Neural progenitor cell (in vitro differentiated cells): ENCODE measurements at regions not wholly inside any gene's neighbourhood (a gene's known extent, or its start where the extent isn't known, plus 50 kb on each side); places are given as distances from the start of the nearest gene placed in this dataset.

ENCODE experiments used
- DNase-seq: peaks from one replicate; pipeline ENCODE4 v3.0.0-alpha.2; 2016; ENCODE audit warnings: low spot score
- H2AFZ ChIP-seq: fragments of 200-600 bp; sonication (generic); replicated peaks from 2 replicates; pipeline ENCODE4 v1.6.1; 2016; ENCODE audit warnings: antibody characterized with exemption
- H3F3A ChIP-seq: fragments of 200-600 bp; sonication (generic); 2 replicates; pipeline ENCODE4 v1.6.1; 2016; ENCODE audit warnings: antibody characterized with exemption, low read depth
- H3K27ac ChIP-seq: fragments of 200-600 bp; sonication (generic); 2 replicates; pipeline ENCODE4 v1.5.1; 2016; ENCODE audit warnings: mild to moderate bottlenecking
- H3K27me3 ChIP-seq: fragments of 200-600 bp; sonication (generic); 2 replicates; pipeline ENCODE4 v1.6.1; 2016; ENCODE audit warnings: mild to moderate bottlenecking, moderate library complexity
- H3K36me3 ChIP-seq: fragments of 200-600 bp; sonication (generic); 2 replicates; pipeline ENCODE4 v1.5.1; 2016
- H3K4me1 ChIP-seq: fragments of 200-600 bp; sonication (generic); 2 replicates; pipeline ENCODE4 v1.6.1; 2016; ENCODE audit warnings: mixed run types
- H3K4me2 ChIP-seq: fragments of 200-600 bp; sonication (generic); 2 replicates; pipeline ENCODE4 v1.6.1; 2016
- H3K4me3 ChIP-seq: fragments of 200-600 bp; sonication (generic); 2 replicates; pipeline ENCODE4 v1.5.1; 2016
- H3K79me2 ChIP-seq: fragments of 200-600 bp; sonication (generic); 2 replicates; pipeline ENCODE4 v1.6.1; 2016; ENCODE audit warnings: low read depth
- H3K9ac ChIP-seq: fragments of 200-600 bp; sonication (generic); 2 replicates; pipeline ENCODE4 v1.6.1; 2016
- H3K9me3 ChIP-seq: fragments of 200-600 bp; sonication (generic); 2 replicates; pipeline ENCODE4 v1.5.1; 2016; ENCODE audit warnings: low read depth
- H4K20me1 ChIP-seq: fragments of 200-600 bp; sonication (generic); 2 replicates; pipeline ENCODE4 v1.6.1; 2016; ENCODE audit warnings: low read depth
- H3K27ac Mint-ChIP-seq: 3 replicates; pipeline ENCODE4 v1.8.0; 2021; ENCODE audit warnings: mixed read lengths
- H3K27me3 Mint-ChIP-seq: 2 replicates; pipeline ENCODE4 v1.8.0; 2022; ENCODE audit warnings: low read depth, mild to moderate bottlenecking, inconsistent platforms, moderate library complexity, mixed read lengths; ENCODE audit not compliant: insufficient read depth
- H3K36me3 Mint-ChIP-seq: 3 replicates; pipeline ENCODE4 v1.8.0; 2021; ENCODE audit warnings: mixed read lengths
- H3K4me1 Mint-ChIP-seq: 3 replicates; pipeline ENCODE4 v1.8.0; 2021; ENCODE audit warnings: mixed read lengths
- H3K4me3 Mint-ChIP-seq: 3 replicates; pipeline ENCODE4 v1.8.0; 2021; ENCODE audit warnings: mild to moderate bottlenecking, moderate library complexity, mixed read lengths
- H3K9me3 Mint-ChIP-seq: 3 replicates; pipeline ENCODE4 v1.8.0; 2020; ENCODE audit warnings: mixed read lengths
- EZH2 ChIP-seq: fragments of 200-600 bp; sonication (generic); IDR thresholded peaks from 2 replicates; pipeline ENCODE4 v1.6.1; 2017; ENCODE audit warnings: antibody characterized with exemption, mild to moderate bottlenecking, moderate library complexity
- EZH2phosphoT487 ChIP-seq: fragments of 200-600 bp; sonication (generic); IDR thresholded peaks from 2 replicates; pipeline ENCODE4 v1.6.1; 2017; ENCODE audit warnings: antibody characterized with exemption
- TF ChIP-seq, protein P1 (sequence below): fragments of 200-600 bp; sonication (generic); IDR thresholded peaks from 2 replicates; pipeline ENCODE4 v1.5.1; 2017; ENCODE audit warnings: antibody characterized with exemption, mild to moderate bottlenecking

DNA sequence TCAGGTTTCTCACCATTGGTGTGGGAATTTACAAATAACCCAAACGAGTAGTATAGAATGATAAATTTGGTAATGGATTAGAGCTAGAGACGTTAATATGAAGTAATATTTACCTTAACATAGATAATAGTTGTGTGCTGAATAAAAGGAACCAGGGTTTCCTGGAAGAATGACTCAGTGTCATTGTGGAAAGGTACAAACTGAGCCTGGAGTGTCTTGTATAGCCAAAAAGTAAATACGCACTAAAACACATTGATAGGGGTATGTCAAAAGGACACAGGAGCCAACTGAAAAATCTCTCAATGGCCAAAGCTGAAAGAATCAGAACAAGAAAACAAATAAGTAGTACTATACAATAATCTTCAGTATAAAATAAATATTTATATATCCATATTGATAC, 363.5 kb downstream of the SLCO4C1 start:
- Histone ChIP-seq H3K9me3 (no peaks in the 10 kb centered on the region), H3K27me3 (no peaks in the 10 kb centered on the region), H3K79me2 (no peaks in the 10 kb centered on the region), H3K4me3 (no peak overlapping the region), H4K20me1 (no peaks in the 10 kb centered on the region), H3K27ac (no peak overlapping the region), H3K4me2 (no peak overlapping the region), H3K9ac (no peak overlapping the region), H3K4me1 (no peaks in the 10 kb centered on the region), H3K36me3 (no peaks in the 10 kb centered on the region), H2AFZ (no peak overlapping the region), H3F3A (no peaks in the 10 kb centered on the region)
- H3K36me3 Mint-ChIP-seq: no peaks in the 10 kb centered on the region
- no peak overlapping the region for H3K27ac Mint-ChIP-seq
- DNase-seq: no peak
- no peak overlapping the region for H3K4me3 Mint-ChIP-seq
- TF ChIP-seq EZH2: no peak
- no peak for TF ChIP-seq EZH2phosphoT487
- TF ChIP-seq, protein P1, sequence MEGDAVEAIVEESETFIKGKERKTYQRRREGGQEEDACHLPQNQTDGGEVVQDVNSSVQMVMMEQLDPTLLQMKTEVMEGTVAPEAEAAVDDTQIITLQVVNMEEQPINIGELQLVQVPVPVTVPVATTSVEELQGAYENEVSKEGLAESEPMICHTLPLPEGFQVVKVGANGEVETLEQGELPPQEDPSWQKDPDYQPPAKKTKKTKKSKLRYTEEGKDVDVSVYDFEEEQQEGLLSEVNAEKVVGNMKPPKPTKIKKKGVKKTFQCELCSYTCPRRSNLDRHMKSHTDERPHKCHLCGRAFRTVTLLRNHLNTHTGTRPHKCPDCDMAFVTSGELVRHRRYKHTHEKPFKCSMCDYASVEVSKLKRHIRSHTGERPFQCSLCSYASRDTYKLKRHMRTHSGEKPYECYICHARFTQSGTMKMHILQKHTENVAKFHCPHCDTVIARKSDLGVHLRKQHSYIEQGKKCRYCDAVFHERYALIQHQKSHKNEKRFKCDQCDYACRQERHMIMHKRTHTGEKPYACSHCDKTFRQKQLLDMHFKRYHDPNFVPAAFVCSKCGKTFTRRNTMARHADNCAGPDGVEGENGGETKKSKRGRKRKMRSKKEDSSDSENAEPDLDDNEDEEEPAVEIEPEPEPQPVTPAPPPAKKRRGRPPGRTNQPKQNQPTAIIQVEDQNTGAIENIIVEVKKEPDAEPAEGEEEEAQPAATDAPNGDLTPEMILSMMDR: no peak
- no peaks in the 10 kb centered on the region for H3K9me3 Mint-ChIP-seq
- no peaks in the 10 kb centered on the region for H3K4me1 Mint-ChIP-seq
- H3K27me3 Mint-ChIP-seq: no peaks in the 10 kb centered on the region

DNA sequence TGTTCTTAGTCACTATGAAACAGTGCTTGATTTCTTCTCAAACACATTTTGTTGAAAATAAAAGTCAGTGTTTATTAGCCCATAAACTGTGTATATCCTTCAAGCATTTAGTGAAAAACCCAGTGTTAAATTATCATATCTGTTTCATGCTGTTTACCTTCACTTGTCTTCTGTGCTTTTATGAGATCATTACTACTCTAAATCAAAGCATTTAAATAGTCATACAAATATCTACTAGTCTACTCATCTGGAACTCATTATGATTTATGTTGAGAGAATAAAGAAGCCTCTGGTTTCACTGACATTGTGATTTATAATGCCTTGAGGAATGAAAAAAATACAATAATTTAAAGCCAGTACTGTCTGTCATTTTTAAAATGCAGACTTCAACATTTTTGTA, 366.5 kb downstream of the SLCO4C1 start:
- H3K27ac Mint-ChIP-seq: no peak overlapping the region
- H3K4me3 Mint-ChIP-seq: no peak overlapping the region
- TF ChIP-seq EZH2: no peak

DNA sequence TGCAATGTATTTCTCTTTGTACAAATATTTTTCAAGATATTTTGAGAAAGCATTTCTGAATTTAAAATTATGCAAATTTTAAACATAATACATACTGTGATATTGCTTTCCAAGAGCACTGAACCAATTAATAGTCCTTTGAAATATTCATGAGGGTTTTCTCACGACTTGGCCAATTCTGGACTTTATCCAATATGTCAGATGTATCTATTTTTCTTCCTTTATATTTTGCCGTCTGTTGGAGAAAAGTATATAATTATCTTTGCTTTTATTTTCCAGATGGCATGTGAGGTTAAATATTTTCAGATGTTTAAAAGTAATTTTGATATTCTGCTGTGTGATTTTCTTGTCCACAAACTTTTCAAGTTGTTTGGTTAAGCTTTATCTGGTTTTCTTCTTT, 378.9 kb downstream of the SLCO4C1 start:
- no peaks in the 10 kb centered on the region for H3K9me3 ChIP-seq
- Mint-ChIP-seq H3K36me3 (no peaks in the 10 kb centered on the region), H3K4me3 (no peak overlapping the region), H3K27me3 (no peaks in the 10 kb centered on the region), H3K27ac (no peak overlapping the region), H3K4me1 (peaks cover 7% of the 10 kb centered on the region), H3K9me3 (peaks cover 2% of the 10 kb centered on the region)
- H3K4me1 ChIP-seq: no peaks in the 10 kb centered on the region
- DNase-seq: no peak
- H3K36me3 ChIP-seq: no peaks in the 10 kb centered on the region
- no peaks in the 10 kb centered on the region for H4K20me1 ChIP-seq
- no peaks in the 10 kb centered on the region for H3F3A ChIP-seq
- H3K9ac ChIP-seq: no peak overlapping the region
- no peak for TF ChIP-seq EZH2
- TF ChIP-seq, protein P1: no peak
- TF ChIP-seq EZH2phosphoT487: no peak
- no peak overlapping the region for H2AFZ ChIP-seq
- no peak overlapping the region for H3K4me2 ChIP-seq
- H3K4me3 ChIP-seq: no peak overlapping the region
- no peaks in the 10 kb centered on the region for H3K79me2 ChIP-seq
- H3K27me3 ChIP-seq: no peaks in the 10 kb centered on the region
- H3K27ac ChIP-seq: no peak overlapping the region

More for the DNA sequence above, 366.5 kb downstream of the SLCO4C1 start:
- Histone ChIP-seq H3K4me3 (no peak overlapping the region), H2AFZ (no peak overlapping the region), H3K79me2 (no peaks in the 10 kb centered on the region), H3K9ac (no peak overlapping the region), H3F3A (no peaks in the 10 kb centered on the region), H3K27me3 (no peaks in the 10 kb centered on the region), H3K36me3 (no peaks in the 10 kb centered on the region), H4K20me1 (no peaks in the 10 kb centered on the region), H3K4me1 (no peaks in the 10 kb centered on the region), H3K27ac (no peak overlapping the region), H3K9me3 (no peaks in the 10 kb centered on the region), H3K4me2 (no peak overlapping the region)
- Mint-ChIP-seq H3K27me3 (no peaks in the 10 kb centered on the region), H3K36me3 (no peaks in the 10 kb centered on the region), H3K4me1 (no peaks in the 10 kb centered on the region), H3K9me3 (no peaks in the 10 kb centered on the region)
- DNase-seq: no peak

DNA sequence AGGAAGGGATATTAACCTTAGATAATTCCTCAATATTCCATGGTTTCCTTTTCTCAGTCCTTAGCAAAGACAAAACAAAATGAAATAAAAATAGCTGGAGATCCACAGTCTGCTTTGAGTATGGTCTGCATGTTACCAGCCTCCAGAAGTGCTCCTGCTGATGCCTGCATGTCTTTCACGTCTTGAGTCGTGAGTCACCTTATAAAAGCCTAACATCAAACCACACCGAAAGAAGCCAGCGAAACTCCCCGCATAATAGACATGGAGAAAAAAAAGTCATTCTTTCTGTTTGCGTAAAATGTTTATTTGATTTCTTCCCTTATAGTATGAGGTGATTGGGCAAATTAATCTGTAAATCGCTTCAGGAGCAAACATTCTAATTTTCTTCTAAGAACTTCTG, 380.5 kb downstream of the SLCO4C1 start:
- DNase-seq: no peak
- H3K4me2 ChIP-seq: no peak overlapping the region
- H3K27ac Mint-ChIP-seq: no peak overlapping the region

More for the DNA sequence above, 380.5 kb downstream of the SLCO4C1 start:
- no peaks in the 10 kb centered on the region for H3K27me3 ChIP-seq
- Mint-ChIP-seq H3K36me3 (no peaks in the 10 kb centered on the region), H3K4me1 (peaks cover 7% of the 10 kb centered on the region), H3K4me3 (no peak overlapping the region), H3K27me3 (no peaks in the 10 kb centered on the region), H3K9me3 (no peaks in the 10 kb centered on the region)
- no peak overlapping the region for H3K9ac ChIP-seq
- H3K36me3 ChIP-seq: no peaks in the 10 kb centered on the region
- H3K4me3 ChIP-seq: no peak overlapping the region
- TF ChIP-seq, protein P1: no peak
- no peak for TF ChIP-seq EZH2phosphoT487
- TF ChIP-seq EZH2: no peak
- H3K27ac ChIP-seq: no peak overlapping the region
- H3K9me3 ChIP-seq: no peaks in the 10 kb centered on the region
- no peaks in the 10 kb centered on the region for H4K20me1 ChIP-seq
- H3F3A ChIP-seq: no peaks in the 10 kb centered on the region
- H2AFZ ChIP-seq: no peak overlapping the region
- H3K79me2 ChIP-seq: no peaks in the 10 kb centered on the region
- no peaks in the 10 kb centered on the region for H3K4me1 ChIP-seq
